ENCODE measurements at regions not wholly inside any gene's neighbourhood (a gene's known extent, or its start where the extent isn't known, plus 50 kb on each side); places are given as distances from the start of the nearest gene placed in this dataset.
"Not testable (repeated sequence)": the region's sequence is repeated elsewhere in the genome, so short reads cannot be mapped to it uniquely, and the experiment has no call there.

- no peak for DNase-seq
These were observed 94.3 kb upstream of the NOX3 start for GRCh38 chr6:155549928-155550327.

- no peak for DNase-seq
These were observed 93.6 kb upstream of the NOX3 start for GRCh38 chr6:155549028-155549798.

GRCh38 chr6:155548576-155548975, 92.9 kb upstream of the NOX3 start:
- no peak for DNase-seq

GRCh38 chr6:155544677-155545076, 89.0 kb upstream of the NOX3 start:
- DNase-seq, result peak in 2 of 4 experiments; percentile 7 to 17

DNA sequence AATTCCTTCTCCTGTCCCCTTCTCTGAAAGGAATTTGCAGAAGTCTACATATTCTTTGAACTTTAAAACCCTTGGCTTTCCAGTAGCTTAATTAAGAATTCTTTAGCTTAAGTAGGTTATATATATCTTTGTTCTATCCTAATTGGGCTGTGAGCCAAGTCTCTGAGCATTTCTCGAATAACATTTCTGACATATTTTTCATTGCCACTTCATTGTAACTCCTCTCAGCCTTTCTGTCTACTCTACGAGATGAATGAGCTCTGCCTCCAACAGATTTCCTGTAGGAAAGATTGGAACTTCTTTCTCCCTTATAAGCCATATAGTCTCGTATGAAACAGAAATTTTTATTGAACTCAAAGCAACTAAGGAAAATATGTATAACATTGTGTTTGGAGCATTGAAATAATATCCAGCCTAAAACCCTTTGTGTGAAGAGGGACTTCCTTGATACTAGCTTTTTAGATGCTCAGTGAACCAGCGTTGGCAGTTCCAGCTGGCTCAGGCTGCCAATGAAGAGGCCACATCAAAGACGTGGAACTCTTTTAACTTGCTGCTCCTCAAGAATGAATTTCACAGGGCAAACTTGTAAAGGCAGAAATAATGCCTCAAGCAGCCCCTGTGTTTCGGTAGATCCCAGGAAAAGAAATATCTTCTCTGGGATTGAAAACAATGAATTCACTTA, 87.7 kb upstream of the NOX3 start:
- no peak for DNase-seq

GRCh38 chr6:155542036-155542435, 86.4 kb upstream of the NOX3 start:
- no peak for DNase-seq

DNA sequence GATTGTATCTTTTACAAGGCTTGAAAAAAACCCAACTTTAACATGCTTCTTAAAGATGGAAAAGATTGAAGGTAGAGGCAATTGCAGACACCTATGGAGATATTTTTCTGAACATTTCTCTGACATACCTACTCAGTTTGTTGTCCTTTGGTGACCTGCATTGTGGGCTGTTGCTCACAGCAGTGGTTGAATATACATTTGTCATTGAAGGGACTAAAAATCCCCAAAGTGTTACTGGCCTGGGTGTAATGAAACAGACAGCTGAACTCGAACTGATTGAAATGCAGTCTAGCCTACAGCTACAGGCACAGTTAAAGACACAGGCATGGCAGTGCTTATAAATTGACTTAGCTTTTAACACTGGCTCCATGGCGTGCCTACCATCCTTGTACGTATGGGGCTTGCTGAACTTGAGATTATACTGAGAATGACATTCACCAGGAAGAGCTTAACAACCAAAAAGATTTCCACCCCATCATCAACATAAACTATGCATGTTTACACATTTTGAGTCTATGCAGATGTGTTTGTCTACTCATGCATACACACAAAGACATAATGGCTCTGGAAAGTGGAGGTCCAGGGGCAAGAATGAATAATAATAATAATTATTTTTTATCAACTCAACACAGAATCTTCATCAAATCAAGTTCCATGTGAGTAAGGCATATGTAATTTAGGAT, 83.2 kb upstream of the NOX3 start:
- no peak for DNase-seq

- DNase-seq, result no peak
These were observed 79.0 kb upstream of the NOX3 start for GRCh38 chr6:155534678-155535077.

- peak; percentile 53 to 78 (median 64) for DNase-seq
These were observed 74.7 kb upstream of the NOX3 start for GRCh38 chr6:155530219-155530834.

DNA sequence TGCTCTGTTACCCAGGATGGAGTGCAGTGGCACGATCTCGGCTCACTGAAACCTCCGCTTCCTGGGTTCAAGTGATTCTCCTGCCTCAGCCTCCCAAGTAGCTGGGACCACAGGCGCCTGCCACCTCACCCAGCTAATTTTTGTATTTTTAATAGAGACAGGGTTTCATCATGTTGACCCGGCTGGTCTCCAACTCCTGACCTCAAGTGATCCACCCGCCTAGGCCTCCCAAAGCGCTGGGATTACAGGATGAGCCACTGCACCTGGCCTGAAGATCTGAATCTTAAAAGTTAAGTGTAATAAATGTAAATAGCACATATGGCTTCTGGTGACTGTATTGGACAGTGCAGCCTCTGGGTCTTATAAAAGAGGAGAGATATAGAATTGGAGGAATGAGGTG, 74.2 kb upstream of the NOX3 start:
- DNase-seq, result not testable (repeated sequence)

GRCh38 chr6:155528982-155529453, 73.4 kb upstream of the NOX3 start:
- DNase-seq, result peak; percentile 79 to 97 (median 86)

- DNase-seq, result no peak
These were observed 72.7 kb upstream of the NOX3 start for GRCh38 chr6:155528335-155528734.

DNA sequence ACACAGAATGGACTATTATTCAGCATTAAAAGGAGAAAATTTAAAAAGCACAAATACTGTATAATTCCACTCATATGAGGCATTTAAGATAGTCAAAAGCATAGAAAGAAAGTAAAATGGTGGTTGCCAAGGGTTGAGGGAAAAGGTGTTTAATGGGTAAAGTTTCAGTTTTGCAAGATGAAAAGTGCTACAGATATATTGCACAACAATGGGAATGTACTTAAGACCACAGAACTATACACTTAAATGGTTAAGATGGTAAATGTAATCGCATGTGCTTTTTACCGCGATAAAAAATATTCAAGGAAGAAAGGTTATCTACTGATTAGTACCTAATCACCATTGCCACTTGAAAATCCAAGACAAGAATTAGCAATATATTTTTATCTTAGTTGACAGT, 71.8 kb upstream of the NOX3 start:
- DNase-seq, result no peak

GRCh38 chr6:155523821-155524651, 68.4 kb upstream of the NOX3 start:
- peak; percentile 18 to 79 (median 50) for DNase-seq

DNA sequence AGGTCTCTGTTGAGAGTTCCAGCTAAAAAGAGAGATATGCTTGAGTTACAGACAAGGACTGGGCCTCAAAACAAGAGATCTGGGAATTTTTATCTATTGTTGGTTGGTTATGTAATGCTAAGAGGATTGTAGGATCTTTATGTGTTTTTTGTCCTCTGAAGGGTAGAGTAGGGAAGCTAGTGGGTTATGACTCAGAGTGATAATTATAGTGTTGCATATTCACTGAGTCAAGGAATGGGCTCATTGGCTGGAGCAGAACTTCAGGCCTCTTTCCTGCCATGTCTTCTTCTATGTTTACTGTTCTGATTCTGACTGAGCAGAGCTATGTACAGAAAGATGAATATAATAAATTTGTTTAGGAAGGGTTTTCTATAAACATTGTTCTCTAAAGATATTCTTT, 66.1 kb upstream of the NOX3 start:
- peak in 3 of 4 experiments; percentile 5 to 68 (median 38) for DNase-seq

DNA sequence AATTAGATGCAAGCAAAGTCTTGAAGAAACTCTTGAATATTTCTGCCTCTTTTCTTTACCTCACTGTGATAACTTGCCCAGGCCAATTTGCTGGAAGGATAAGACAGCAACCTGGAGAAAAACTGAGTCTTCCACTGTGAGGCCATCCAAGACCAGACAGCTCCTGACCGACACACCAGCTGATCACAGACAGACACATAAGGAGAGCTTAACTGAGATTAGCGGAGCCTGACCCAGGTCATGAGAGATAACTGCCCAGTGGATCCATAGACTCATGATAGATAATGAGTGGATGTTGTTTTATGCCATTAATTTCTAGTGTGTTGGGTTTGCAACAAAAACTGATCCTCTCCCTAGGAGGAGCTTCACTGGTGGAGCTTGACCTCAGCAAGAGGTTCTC, 64.4 kb upstream of the NOX3 start:
- no peak for DNase-seq

- DNase-seq, result no peak
These were observed 63.6 kb upstream of the NOX3 start for GRCh38 chr6:155519176-155519738.

- DNase-seq, result no peak
These were observed 61.7 kb upstream of the NOX3 start for GRCh38 chr6:155517294-155517693.

DNA sequence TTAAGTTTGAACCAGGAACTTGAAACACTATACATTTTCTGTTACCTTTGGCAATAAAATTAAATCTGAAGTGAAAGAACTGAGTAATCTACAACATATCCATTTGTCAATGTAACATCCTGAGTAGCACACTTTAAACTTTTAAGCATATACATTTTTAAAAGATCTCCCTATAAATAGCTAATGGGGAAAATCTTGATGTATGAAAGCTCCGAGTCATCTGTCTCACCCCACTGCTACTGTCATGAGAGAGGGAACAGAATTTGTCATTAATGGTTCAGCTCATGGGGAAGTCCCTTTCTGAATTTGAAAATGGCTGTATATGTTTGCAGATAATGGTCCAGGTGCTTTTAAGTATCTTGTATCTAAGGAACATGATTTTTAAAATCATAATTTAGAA, 55.2 kb upstream of the NOX3 start:
- DNase-seq, result peak in 3 of 4 experiments; percentile 4 to 38 (median 28)

- DNase-seq, result no peak
These were observed 54.3 kb upstream of the NOX3 start for GRCh38 chr6:155509743-155510475.

- DNase-seq, result no peak
These were observed 50.0 kb upstream of the NOX3 start for GRCh38 chr6:155505608-155505989.

Measured in suppressor macrophage (primary cell).